H9 (cell line): ENCODE measurements at regions not wholly inside any gene's neighbourhood (a gene's known extent, or its start where the extent isn't known, plus 50 kb on each side); places are given as distances from the start of the nearest gene placed in this dataset.

Experiments
- DNase-seq: peaks from one replicate; pipeline ENCODE4 v3.0.0-alpha.2; 2017
- H2AFZ ChIP-seq: one replicate; pipeline ENCODE4 v1.6.1; 2013; ENCODE audit warnings: mild to moderate bottlenecking, low read length, control low read depth, moderate library complexity
- H2AK5ac ChIP-seq: 2 replicates; pipeline ENCODE4 v1.6.1; 2013; ENCODE audit warnings: low read length, control low read depth, mixed read lengths; ENCODE audit not compliant: insufficient read length
- H2BK120ac ChIP-seq: one replicate; pipeline ENCODE4 v1.6.1; 2013; ENCODE audit warnings: low read depth, mild to moderate bottlenecking, low read length, control low read depth, inconsistent platforms; ENCODE audit not compliant: poor library complexity, severe bottlenecking
- H2BK12ac ChIP-seq: 2 replicates; pipeline ENCODE4 v1.6.1; 2013; ENCODE audit warnings: low read length, control low read depth, mixed read lengths, low read depth; ENCODE audit not compliant: insufficient read length
- H2BK15ac ChIP-seq: 2 replicates; pipeline ENCODE4 v1.6.1; 2013; ENCODE audit warnings: low read depth, low read length, control low read depth
- H2BK20ac ChIP-seq: one replicate; pipeline ENCODE4 v1.6.1; 2013; ENCODE audit warnings: low read depth, mild to moderate bottlenecking, low read length, control low read depth, inconsistent platforms; ENCODE audit not compliant: poor library complexity, severe bottlenecking
- H2BK5ac ChIP-seq: 2 replicates; pipeline ENCODE4 v1.6.1; 2013; ENCODE audit warnings: low read length, control low read depth, mixed read lengths; ENCODE audit not compliant: insufficient read length
- H3K14ac ChIP-seq: 2 replicates; pipeline ENCODE4 v1.6.1; 2013; ENCODE audit warnings: low read length, control low read depth; ENCODE audit not compliant: insufficient read depth
- H3K18ac ChIP-seq: 2 replicates; pipeline ENCODE4 v1.6.1; 2013; ENCODE audit warnings: low read depth, mild to moderate bottlenecking, mixed read lengths, low read length, control low read depth; ENCODE audit not compliant: insufficient read length
- H3K23ac ChIP-seq: 2 replicates; pipeline ENCODE4 v1.6.1; 2013; ENCODE audit warnings: low read length, control low read depth, mixed read lengths, low read depth; ENCODE audit not compliant: insufficient read length
- H3K23me2 ChIP-seq: 2 replicates; pipeline ENCODE4 v1.6.1; 2013; ENCODE audit warnings: low read depth, mild to moderate bottlenecking, mixed read lengths, low read length, control low read depth; ENCODE audit not compliant: insufficient read length, poor library complexity, severe bottlenecking
- H3K27ac ChIP-seq: 2 replicates; pipeline ENCODE4 v1.5.1; 2013; ENCODE audit warnings: low read length, control low read depth, mixed read lengths, low read depth; ENCODE audit not compliant: insufficient read length
- H3K27me3 ChIP-seq: 2 replicates; pipeline ENCODE4 v1.6.1; 2013; ENCODE audit warnings: low read length, control low read depth, inconsistent platforms; ENCODE audit not compliant: insufficient read depth
- H3K4ac ChIP-seq: 2 replicates; pipeline ENCODE4 v1.6.1; 2013; ENCODE audit warnings: low read depth, mild to moderate bottlenecking, control low read depth, inconsistent platforms, low read length, moderate library complexity
- H3K4me1 ChIP-seq: 2 replicates; pipeline ENCODE4 v1.6.1; 2013; ENCODE audit warnings: low read length, control low read depth, inconsistent platforms; ENCODE audit not compliant: insufficient read depth
- H3K4me2 ChIP-seq: 2 replicates; pipeline ENCODE4 v1.6.1; 2013; ENCODE audit warnings: low read length, control low read depth, mixed read lengths; ENCODE audit not compliant: insufficient read length, insufficient read depth
- H3K56ac ChIP-seq: 2 replicates; pipeline ENCODE4 v1.6.1; 2013; ENCODE audit warnings: low read depth, mild to moderate bottlenecking, mixed read lengths, low read length, control low read depth; ENCODE audit not compliant: insufficient read length
- H3K79me1 ChIP-seq: 2 replicates; pipeline ENCODE4 v1.6.1; 2013; ENCODE audit warnings: low read depth, mild to moderate bottlenecking, moderate library complexity, low read length, control low read depth, inconsistent platforms; ENCODE audit not compliant: insufficient read depth, poor library complexity, severe bottlenecking
- H3K79me2 ChIP-seq: 2 replicates; pipeline ENCODE4 v1.6.1; 2013; ENCODE audit warnings: low read length, control low read depth, inconsistent platforms; ENCODE audit not compliant: insufficient read depth
- H3K9ac ChIP-seq: 2 replicates; pipeline ENCODE4 v1.6.1; 2013; ENCODE audit warnings: low read length, control low read depth, mixed read lengths; ENCODE audit not compliant: insufficient read length; ENCODE audit errors: extremely low read depth
- H3K9me3 ChIP-seq: one replicate; pipeline ENCODE4 v1.6.1; 2013; ENCODE audit warnings: low read depth, low read length, inconsistent platforms; ENCODE audit not compliant: control insufficient read depth
- H3T11ph ChIP-seq: one replicate; pipeline ENCODE4 v1.6.1; 2013; ENCODE audit warnings: mild to moderate bottlenecking, low read length, control low read depth, inconsistent platforms
- H4K20me1 ChIP-seq: one replicate; pipeline ENCODE4 v1.6.1; 2013; ENCODE audit not compliant: control insufficient read depth, insufficient read length, insufficient read depth
- H4K5ac ChIP-seq: 2 replicates; pipeline ENCODE4 v1.6.1; 2013; ENCODE audit warnings: low read depth, mild to moderate bottlenecking, mixed read lengths, low read length, control low read depth; ENCODE audit not compliant: insufficient read length
- H4K8ac ChIP-seq: replicated peaks from 2 replicates; pipeline ENCODE4 v1.6.1; 2013; ENCODE audit warnings: low read length, control low read depth, mixed read lengths, low read depth; ENCODE audit not compliant: insufficient read length
- H4K91ac ChIP-seq: 2 replicates; pipeline ENCODE4 v1.6.1; 2013; ENCODE audit warnings: low read depth, mild to moderate bottlenecking, moderate library complexity, mixed read lengths, low read length, control low read depth; ENCODE audit not compliant: insufficient read length
- H3K27ac Mint-ChIP-seq, 3 experiments: 2 replicates in 2 of 3; 3 replicates in 1 of 3; pipeline ENCODE4 v1.8.0; 2020 to 2021; ENCODE audit warnings: mixed read lengths in 3 of 3, mild to moderate bottlenecking in 1 of 3, moderate library complexity in 1 of 3
- H3K27me3 Mint-ChIP-seq: 2 replicates; pipeline ENCODE4 v1.8.0; 2021; ENCODE audit warnings: low read depth, mild to moderate bottlenecking, moderate library complexity, mixed read lengths
- H3K36me3 Mint-ChIP-seq, 3 experiments: 2 replicates in 2 of 3; 3 replicates in 1 of 3; pipeline ENCODE4 v1.8.0; 2020 to 2021; ENCODE audit warnings: low read depth in 3 of 3, mixed read lengths in 3 of 3; ENCODE audit not compliant: insufficient read depth in 1 of 3
- H3K4me1 Mint-ChIP-seq, 2 experiments: 2 replicates each; pipeline ENCODE4 v1.8.0; 2020; ENCODE audit warnings: mixed read lengths in 2 of 2
- H3K4me3 Mint-ChIP-seq, 2 experiments: 2 replicates in 1 of 2; 3 replicates in 1 of 2; pipeline ENCODE4 v1.8.0; 2020 to 2021; ENCODE audit warnings: mild to moderate bottlenecking in 2 of 2, mixed read lengths in 2 of 2, moderate library complexity in 1 of 2
- H3K9me3 Mint-ChIP-seq, 2 experiments: 2 replicates in 1 of 2; 3 replicates in 1 of 2; pipeline ENCODE4 v1.8.0; 2020; ENCODE audit warnings: mild to moderate bottlenecking in 2 of 2, mixed read lengths in 2 of 2, moderate library complexity in 1 of 2
- CTCF ChIP-seq: fragments of 200-600 bp; sonication (generic); conservative IDR thresholded peaks from 3 replicates; pipeline ENCODE4 v1.8.0; 2021; ENCODE audit warnings: antibody characterized with exemption, mild to moderate bottlenecking
- WGBS: extraction: QIAGEN DNeasy Blood & Tissue Kit; methylation state at CpG from one replicate; pipeline ENCODE4 v1.1.7; 2013; ENCODE audit warnings: missing lambda C conversion rate, low lambda C conversion rate, mixed read lengths; ENCODE audit not compliant: insufficient read length; ENCODE audit errors: extremely low coverage; 5-methylcytosine and 5-hydroxymethylcytosine counted together

- no peak overlapping the region for H3T11ph ChIP-seq
- no peak overlapping the region for H2BK120ac ChIP-seq
- H3K14ac ChIP-seq = no peak overlapping the region
- no peak for TF ChIP-seq CTCF
- H3K4me3 Mint-ChIP-seq = no peak overlapping the region
- no peaks in the 10 kb centered on the region for H3K23me2 ChIP-seq
- H3K27ac Mint-ChIP-seq = no peak overlapping the region
- H3K79me1 ChIP-seq = no peaks in the 10 kb centered on the region
- no peak overlapping the region for H3K18ac ChIP-seq
- H2AFZ ChIP-seq = no peak overlapping the region
- H3K27me3 Mint-ChIP-seq = no peaks in the 10 kb centered on the region
- no peak overlapping the region for H2BK15ac ChIP-seq
- peaks cover 13 to 18% of the 10 kb centered on the region in 2 experiments for H3K9me3 Mint-ChIP-seq
- H3K27ac ChIP-seq = no peak overlapping the region
- H3K9me3 ChIP-seq = no peaks in the 10 kb centered on the region
- peaks cover 13% of the 10 kb centered on the region in 2 experiments for H3K4me1 Mint-ChIP-seq
- no peaks in the 10 kb centered on the region for H3K27me3 ChIP-seq
- H3K9ac ChIP-seq = no peak overlapping the region
- peaks cover 0 to 20% (median 4%) of the 10 kb centered on the region in 3 experiments; a peak in 5 of 7 replicates for H3K36me3 Mint-ChIP-seq
- WGBS = no CpG with 5 or more reads among the region's 2 CpGs
- no peak overlapping the region for H3K4me2 ChIP-seq
- H4K8ac ChIP-seq = no peak overlapping the region
- no peak overlapping the region for H2BK5ac ChIP-seq
- no peak overlapping the region for H2BK12ac ChIP-seq
- no peak overlapping the region for H4K5ac ChIP-seq
- H3K23ac ChIP-seq = no peak overlapping the region
- H4K91ac ChIP-seq = no peak overlapping the region
- H3K79me2 ChIP-seq = no peaks in the 10 kb centered on the region
- no peak overlapping the region for H2AK5ac ChIP-seq
- no peaks in the 10 kb centered on the region; the same call in 1 of the 2 replicates for H3K4me1 ChIP-seq
- H2BK20ac ChIP-seq = no peak overlapping the region
- no peak overlapping the region for H3K4ac ChIP-seq
- H3K56ac ChIP-seq = no peak overlapping the region
- no peak for DNase-seq
- H4K20me1 ChIP-seq = no peaks in the 10 kb centered on the region
Observed at GRCh38 chr2:48161628-48162027, 152.9 kb upstream of the FOXN2 start.
